ENCODE measurements at regions not wholly inside any gene's neighbourhood (a gene's known extent, or its start where the extent isn't known, plus 50 kb on each side); places are given as distances from the start of the nearest gene placed in this dataset.

DNA sequence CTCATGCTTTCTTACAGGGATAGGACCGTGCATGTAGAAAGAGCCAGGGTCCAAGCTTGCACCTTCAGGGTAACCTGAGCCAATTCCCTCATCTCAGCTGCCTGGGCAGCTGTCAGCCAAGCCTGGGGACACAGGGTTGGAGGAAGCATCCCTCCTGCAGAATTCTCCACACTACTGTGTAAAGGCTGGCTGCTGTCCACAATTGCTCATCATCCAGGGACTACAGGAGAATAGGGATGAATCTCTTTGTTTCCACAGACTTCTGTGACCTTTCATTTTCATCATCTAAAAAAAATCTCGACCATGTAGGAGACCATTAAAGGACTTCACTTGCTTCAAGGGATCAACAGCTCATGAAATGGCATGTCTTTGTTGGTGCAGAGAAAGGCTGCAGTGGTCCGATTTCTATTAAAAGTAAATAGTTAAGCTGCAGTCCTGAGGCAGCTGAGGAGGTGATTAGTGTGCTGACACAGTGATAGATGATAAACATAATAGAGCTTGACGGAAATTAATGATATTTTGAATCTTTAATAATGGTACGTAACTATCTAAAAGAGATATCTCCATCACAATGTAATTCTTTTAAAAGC, 74.4 kb upstream of the COPS8 start:
- H3K23me2 ChIP-seq (ENCODE audit: low read depth, low read length), result no peaks in the 10 kb centered on the region
- no peak overlapping the region for H2AFZ ChIP-seq (ENCODE audit: low read length)
- H4K20me1 ChIP-seq (replicated peaks in 1 of 2; ENCODE audit: control insufficient read depth in 1 of 2, insufficient read depth in 2 of 2, low read length in 2 of 2), result no peaks in the 10 kb centered on the region
- H3K4me2 ChIP-seq (ENCODE audit: insufficient read depth in 1 of 2, low read depth in 2 of 2, low read length in 2 of 2), result no peak overlapping the region
- H3K23ac ChIP-seq (ENCODE audit: insufficient read length), result no peak overlapping the region
- H3K14ac ChIP-seq (ENCODE audit: insufficient read length), result no peak overlapping the region
- no peak overlapping the region for H3K56ac ChIP-seq (replicated peaks; ENCODE audit: insufficient read length, low read depth, low read length)
- no peak overlapping the region for H2BK15ac ChIP-seq (ENCODE audit: low read length)
- ChIA-PET POLR2A (ENCODE audit: partially characterized antibody) (no interaction called here), CTCF (ENCODE audit: partially characterized antibody) (interaction anchor here (0.9 to 1.5 kb wide), 3 partner anchors 16 to 399 kb away, joined by 3 to 7 read pairs (median 3); no protein-coding TSS in a partner anchor)
- no peaks in the 10 kb centered on the region for H3K4me1 ChIP-seq (replicated peaks in 1 of 4; ENCODE audit: control insufficient read depth in 3 of 4, insufficient read depth in 4 of 4, low read length in 3 of 4)
- H2BK20ac ChIP-seq (ENCODE audit: low read length), result no peak overlapping the region
- H3K27me3 ChIP-seq (replicated peaks in 1 of 4; ENCODE audit: control insufficient read depth in 3 of 4, extremely low read depth in 1 of 4, insufficient read depth in 3 of 4, low read length in 3 of 4), result no peaks in the 10 kb centered on the region
- H3K79me2 ChIP-seq (ENCODE audit: control insufficient read depth in 1 of 2, insufficient read depth in 2 of 2, low read length in 2 of 2), result no peaks in the 10 kb centered on the region
- no peak overlapping the region for H4K8ac ChIP-seq (ENCODE audit: extremely low read depth, insufficient read depth, low read length)
- no peak overlapping the region for H4K91ac ChIP-seq (replicated peaks; ENCODE audit: insufficient read length, low read length)
- H2BK120ac ChIP-seq (replicated peaks; ENCODE audit: low read depth, low read length), result no peak overlapping the region
- no peak overlapping the region for H2BK12ac ChIP-seq (ENCODE audit: low read depth, low read length)
- no peaks in the 10 kb centered on the region for H3K79me1 ChIP-seq (ENCODE audit: low read depth, low read length)
- DNase-seq (ENCODE audit: low read depth in 1 of 2, low spot score in 2 of 2), result no peak
- H3K9me3 ChIP-seq (ENCODE audit: insufficient read depth in 2 of 2, low read depth in 1 of 2, low read length in 1 of 2), result no peaks in the 10 kb centered on the region
- H2BK5ac ChIP-seq (ENCODE audit: low read depth, low read length), result no peak overlapping the region
- H3K27ac ChIP-seq (ENCODE audit: low read depth, low read length), result no peak overlapping the region
- H3K36me3 ChIP-seq (ENCODE audit: control insufficient read depth in 2 of 4, insufficient read depth in 4 of 4, low read length in 3 of 4), result no peaks in the 10 kb centered on the region
- no peak overlapping the region for H3K18ac ChIP-seq (ENCODE audit: extremely low read depth, low read length)
- no peak overlapping the region for H2AK5ac ChIP-seq (ENCODE audit: low read depth, low read length)
- no peak overlapping the region for H4K5ac ChIP-seq (ENCODE audit: insufficient read length, low read depth, low read length)
- H3K4me3 ChIP-seq (ENCODE audit: extremely low read depth in 1 of 4, insufficient read depth in 2 of 4, low read depth in 3 of 4, low read length in 4 of 4), result no peak overlapping the region
- no peak for FAIRE-seq
- H3K9ac ChIP-seq (replicated peaks in 1 of 4; ENCODE audit: extremely low read depth in 1 of 4, low read depth in 3 of 4, low read length in 3 of 4), result no peak overlapping the region
- H3K4ac ChIP-seq (replicated peaks; ENCODE audit: insufficient read length, low read depth, low read length), result no peak overlapping the region
- WGBS, 2 experiments (ENCODE audit: extremely low coverage in 1 of 2, insufficient coverage in 1 of 2, insufficient read length in 1 of 2, insufficient replicate concordance in 2 of 2, low coverage in 1 of 2, low lambda C conversion rate in 2 of 2, missing lambda C conversion rate in 1 of 2), result 91% methylated on average over 5 of the region's 5 CpGs; no CpG with 5 or more reads in 1 of the 2 experiments
- TF ChIP-seq SAP30 (IDR thresholded peaks at IDR 0.05; ENCODE audit: insufficient read depth, insufficient replicate concordance, low read length) (no peak), SIN3A (conservative IDR thresholded peaks at IDR 0.05 in 1 of 2, IDR thresholded peaks at IDR 0.05 in 1 of 2; ENCODE audit: low read depth in 1 of 2, low read length in 2 of 2) (no peak), SP2 (IDR thresholded peaks at IDR 0.05; ENCODE audit: low read length) (no peak), SP1 (IDR thresholded peaks at IDR 0.05; ENCODE audit: low read depth, low read length) (no peak), MAFK (IDR thresholded peaks at IDR 0.05; ENCODE audit: low read depth, low read length) (no peak), CEBPB (IDR thresholded peaks at IDR 0.05; ENCODE audit: low read depth, low read length) (no peak), SUZ12 (IDR thresholded peaks at IDR 0.05; ENCODE audit: low read length) (no peak), POLR2A (IDR thresholded peaks at IDR 0.05; ENCODE audit: control extremely low read depth in 1 of 2, low read depth in 2 of 2, low read length in 2 of 2) (no peak), KDM1A (IDR thresholded peaks at IDR 0.05; ENCODE audit: borderline replicate concordance, low read length) (no peak), RAD21 (IDR thresholded peaks at IDR 0.05 in 1 of 2, conservative IDR thresholded peaks at IDR 0.05 in 1 of 2; ENCODE audit: low read depth in 2 of 2, low read length in 2 of 2) (no peak), CHD2 (IDR thresholded peaks at IDR 0.05; ENCODE audit: low read length) (no peak)
- TF ChIP-seq, protein P1, sequence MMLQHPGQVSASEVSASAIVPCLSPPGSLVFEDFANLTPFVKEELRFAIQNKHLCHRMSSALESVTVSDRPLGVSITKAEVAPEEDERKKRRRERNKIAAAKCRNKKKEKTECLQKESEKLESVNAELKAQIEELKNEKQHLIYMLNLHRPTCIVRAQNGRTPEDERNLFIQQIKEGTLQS (IDR thresholded peaks at IDR 0.05; ENCODE audit: insufficient read depth, low read depth, low read length), result no peak

All from H1 (cell line).